ENCODE measurements at regions not wholly inside any gene's neighbourhood (a gene's known extent, or its start where the extent isn't known, plus 50 kb on each side); places are given as distances from the start of the nearest gene placed in this dataset.
"Not testable (repeated sequence)": the region's sequence is repeated elsewhere in the genome, so short reads cannot be mapped to it uniquely, and the experiment has no call there.

GRCh38 chr18:78268226-78268988, 711.2 kb upstream of the SALL3 start:
- no peak for DNase-seq (ENCODE audit: low read depth in 3 of 3)

GRCh38 chr18:78271790-78272189, 707.8 kb upstream of the SALL3 start:
- DNase-seq (ENCODE audit: low read depth in 3 of 3) = no peak

- DNase-seq (ENCODE audit: low read depth in 3 of 3) = no peak
Observed at GRCh38 chr18:78273876-78274275, 705.7 kb upstream of the SALL3 start.

GRCh38 chr18:78283425-78283824, 696.2 kb upstream of the SALL3 start:
- not testable (repeated sequence) for DNase-seq (ENCODE audit: low read depth in 3 of 3)

- DNase-seq (ENCODE audit: low read depth in 3 of 3) = no peak
Observed at GRCh38 chr18:78292618-78293380, 686.8 kb upstream of the SALL3 start.

- no peak for DNase-seq (ENCODE audit: low read depth in 3 of 3)
Observed at GRCh38 chr18:78293540-78293939, 686.1 kb upstream of the SALL3 start.

- no peak for DNase-seq (ENCODE audit: low read depth in 3 of 3)
Observed at GRCh38 chr18:78293940-78294541, 685.6 kb upstream of the SALL3 start.

GRCh38 chr18:78295262-78295661, 684.4 kb upstream of the SALL3 start:
- no peak for DNase-seq (ENCODE audit: low read depth in 3 of 3)

- no peak for DNase-seq (ENCODE audit: low read depth in 3 of 3)
Observed at GRCh38 chr18:78296166-78296565, 683.5 kb upstream of the SALL3 start.

GRCh38 chr18:78297048-78297447, 682.6 kb upstream of the SALL3 start:
- DNase-seq (ENCODE audit: low read depth in 3 of 3) = no peak

GRCh38 chr18:78303519-78304191, 676.0 kb upstream of the SALL3 start:
- no peak for DNase-seq (ENCODE audit: low read depth in 3 of 3)

GRCh38 chr18:78304192-78305164, 675.1 kb upstream of the SALL3 start:
- DNase-seq (ENCODE audit: low read depth in 3 of 3) = no peak

- no peak for DNase-seq (ENCODE audit: low read depth in 3 of 3)
Observed at GRCh38 chr18:78305789-78306188, 673.8 kb upstream of the SALL3 start.

- DNase-seq (ENCODE audit: low read depth in 3 of 3) = no peak
Observed at GRCh38 chr18:78309307-78309706, 670.3 kb upstream of the SALL3 start.

GRCh38 chr18:78309924-78310323, 669.7 kb upstream of the SALL3 start:
- DNase-seq (ENCODE audit: low read depth in 3 of 3) = no peak

GRCh38 chr18:78319264-78319663, 660.4 kb upstream of the SALL3 start:
- DNase-seq (ENCODE audit: low read depth in 3 of 3) = no peak

GRCh38 chr18:78319961-78320360, 659.7 kb upstream of the SALL3 start:
- no peak for DNase-seq (ENCODE audit: low read depth in 3 of 3)

GRCh38 chr18:78321402-78321801, 658.2 kb upstream of the SALL3 start:
- no peak for DNase-seq (ENCODE audit: low read depth in 3 of 3)

- no peak for DNase-seq (ENCODE audit: low read depth in 3 of 3)
Observed at GRCh38 chr18:78323453-78324197, 656.0 kb upstream of the SALL3 start.

GRCh38 chr18:78327643-78328042, 652.0 kb upstream of the SALL3 start:
- no peak for DNase-seq (ENCODE audit: low read depth in 3 of 3)
